ENCODE measurements at regions not wholly inside any gene's neighbourhood (a gene's known extent, or its start where the extent isn't known, plus 50 kb on each side); places are given as distances from the start of the nearest gene placed in this dataset.

GRCh38 chr3:86801066-86801465 lies 189.9 kb downstream of the VGLL3 start:
- H3K4me1 ChIP-seq (ENCODE audit: control insufficient read depth, insufficient read depth, low read length), result no peaks in the 10 kb centered on the region
- DNase-seq (ENCODE audit: low read depth in 4 of 6, low spot score in 6 of 6), result no peak
- no peak overlapping the region for H3K27ac ChIP-seq (ENCODE audit: low read depth, low read length)
- no peaks in the 10 kb centered on the region for H3K27me3 ChIP-seq (ENCODE audit: control insufficient read depth, insufficient read depth, low read length)
- no peak overlapping the region for H3K4me3 ChIP-seq (ENCODE audit: low read depth, low read length)
- H3K9me3 ChIP-seq (ENCODE audit: control insufficient read depth, insufficient read depth, low read length), result no peaks in the 10 kb centered on the region
- no peaks in the 10 kb centered on the region for H3K36me3 ChIP-seq (ENCODE audit: control insufficient read depth, insufficient read depth, low read length)
- WGBS (ENCODE audit: insufficient coverage), result no CpG with 5 or more reads among the region's 1 CpG

GRCh38 chr3:86800116-86800515 lies 190.8 kb downstream of the VGLL3 start:
- Histone ChIP-seq H3K4me3 (ENCODE audit: low read depth, low read length) (no peak overlapping the region), H3K27me3 (ENCODE audit: control insufficient read depth, insufficient read depth, low read length) (no peaks in the 10 kb centered on the region), H3K4me1 (ENCODE audit: control insufficient read depth, insufficient read depth, low read length) (no peaks in the 10 kb centered on the region), H3K9me3 (ENCODE audit: control insufficient read depth, insufficient read depth, low read length) (no peaks in the 10 kb centered on the region), H3K36me3 (ENCODE audit: control insufficient read depth, insufficient read depth, low read length) (no peaks in the 10 kb centered on the region), H3K27ac (ENCODE audit: low read depth, low read length) (no peak overlapping the region)
- 59% methylated on average over 3 of the region's 3 CpGs for WGBS (ENCODE audit: insufficient coverage)
- DNase-seq (ENCODE audit: low read depth in 4 of 6, low spot score in 6 of 6), result no peak

- Histone ChIP-seq H3K4me3 (ENCODE audit: low read depth, low read length) (no peak overlapping the region), H3K27ac (ENCODE audit: low read depth, low read length) (no peak overlapping the region)
- no CpG with 5 or more reads among the region's 1 CpG for WGBS (ENCODE audit: insufficient coverage)
Observed at GRCh38 chr3:86797946-86798345, 193.0 kb downstream of the VGLL3 start.

GRCh38 chr3:86794361-86795065 lies 196.4 kb downstream of the VGLL3 start:
- H3K27ac ChIP-seq (ENCODE audit: low read depth, low read length), result peak overlapping the region; percentile 55
- H3K36me3 ChIP-seq (ENCODE audit: control insufficient read depth, insufficient read depth, low read length), result no peaks in the 10 kb centered on the region
- DNase-seq (ENCODE audit: low read depth in 4 of 6, low spot score in 6 of 6), result no peak
- H3K9me3 ChIP-seq (ENCODE audit: control insufficient read depth, insufficient read depth, low read length), result no peaks in the 10 kb centered on the region
- H3K4me3 ChIP-seq (ENCODE audit: low read depth, low read length), result no peak overlapping the region
- H3K27me3 ChIP-seq (ENCODE audit: control insufficient read depth, insufficient read depth, low read length), result no peaks in the 10 kb centered on the region
- no peaks in the 10 kb centered on the region for H3K4me1 ChIP-seq (ENCODE audit: control insufficient read depth, insufficient read depth, low read length)
- no CpG with 5 or more reads among the region's 3 CpGs for WGBS (ENCODE audit: insufficient coverage)

More at GRCh38 chr3:86797946-86798345, 193.0 kb downstream of the VGLL3 start:
- Histone ChIP-seq H3K9me3 (ENCODE audit: control insufficient read depth, insufficient read depth, low read length) (no peaks in the 10 kb centered on the region), H3K4me1 (ENCODE audit: control insufficient read depth, insufficient read depth, low read length) (no peaks in the 10 kb centered on the region), H3K36me3 (ENCODE audit: control insufficient read depth, insufficient read depth, low read length) (no peaks in the 10 kb centered on the region), H3K27me3 (ENCODE audit: control insufficient read depth, insufficient read depth, low read length) (no peaks in the 10 kb centered on the region)
- DNase-seq (ENCODE audit: low read depth in 4 of 6, low spot score in 6 of 6), result no peak

GRCh38 chr3:86793786-86794185 lies 197.2 kb downstream of the VGLL3 start:
- no peaks in the 10 kb centered on the region for H3K36me3 ChIP-seq (ENCODE audit: control insufficient read depth, insufficient read depth, low read length)
- no peaks in the 10 kb centered on the region for H3K4me1 ChIP-seq (ENCODE audit: control insufficient read depth, insufficient read depth, low read length)
- H3K9me3 ChIP-seq (ENCODE audit: control insufficient read depth, insufficient read depth, low read length), result no peaks in the 10 kb centered on the region
- H3K27me3 ChIP-seq (ENCODE audit: control insufficient read depth, insufficient read depth, low read length), result no peaks in the 10 kb centered on the region
- DNase-seq (ENCODE audit: low read depth in 4 of 6, low spot score in 6 of 6), result peak in 2 of 6 donors; percentile 24 to 27
- peak overlapping the region; percentile 55 for H3K27ac ChIP-seq (ENCODE audit: low read depth, low read length)
- H3K4me3 ChIP-seq (ENCODE audit: low read depth, low read length), result no peak overlapping the region
- WGBS (ENCODE audit: insufficient coverage), result no CpG with 5 or more reads among the region's 1 CpG

GRCh38 chr3:86792316-86792715 lies 198.6 kb downstream of the VGLL3 start:
- H3K4me3 ChIP-seq (ENCODE audit: low read depth, low read length), result no peak overlapping the region
- H3K27me3 ChIP-seq (ENCODE audit: control insufficient read depth, insufficient read depth, low read length), result no peaks in the 10 kb centered on the region
- no peak for DNase-seq (ENCODE audit: low read depth in 4 of 6, low spot score in 6 of 6)
- peak overlapping the region; percentile 55 for H3K27ac ChIP-seq (ENCODE audit: low read depth, low read length)
- H3K36me3 ChIP-seq (ENCODE audit: control insufficient read depth, insufficient read depth, low read length), result no peaks in the 10 kb centered on the region
- H3K4me1 ChIP-seq (ENCODE audit: control insufficient read depth, insufficient read depth, low read length), result no peaks in the 10 kb centered on the region
- H3K9me3 ChIP-seq (ENCODE audit: control insufficient read depth, insufficient read depth, low read length), result no peaks in the 10 kb centered on the region

GRCh38 chr3:86790884-86791549 lies 199.9 kb downstream of the VGLL3 start:
- Histone ChIP-seq H3K27ac (ENCODE audit: low read depth, low read length) (no peak overlapping the region), H3K9me3 (ENCODE audit: control insufficient read depth, insufficient read depth, low read length) (no peaks in the 10 kb centered on the region), H3K36me3 (ENCODE audit: control insufficient read depth, insufficient read depth, low read length) (no peaks in the 10 kb centered on the region), H3K4me3 (ENCODE audit: low read depth, low read length) (no peak overlapping the region), H3K27me3 (ENCODE audit: control insufficient read depth, insufficient read depth, low read length) (no peaks in the 10 kb centered on the region), H3K4me1 (ENCODE audit: control insufficient read depth, insufficient read depth, low read length) (no peaks in the 10 kb centered on the region)
- peak in 1 of 6 donors; percentile 60 for DNase-seq (ENCODE audit: low read depth in 4 of 6, low spot score in 6 of 6)
- WGBS (ENCODE audit: insufficient coverage), result 70% methylated on average over 2 of the region's 4 CpGs

GRCh38 chr3:86788371-86788770 lies 202.6 kb downstream of the VGLL3 start:
- DNase-seq (ENCODE audit: low read depth in 4 of 6, low spot score in 6 of 6), result no peak

GRCh38 chr3:86787091-86787490 lies 203.9 kb downstream of the VGLL3 start:
- Histone ChIP-seq H3K27me3 (ENCODE audit: control insufficient read depth, insufficient read depth, low read length) (no peaks in the 10 kb centered on the region), H3K4me1 (ENCODE audit: control insufficient read depth, insufficient read depth, low read length) (no peaks in the 10 kb centered on the region), H3K36me3 (ENCODE audit: control insufficient read depth, insufficient read depth, low read length) (no peaks in the 10 kb centered on the region), H3K9me3 (ENCODE audit: control insufficient read depth, insufficient read depth, low read length) (no peaks in the 10 kb centered on the region), H3K4me3 (ENCODE audit: low read depth, low read length) (no peak overlapping the region), H3K27ac (ENCODE audit: low read depth, low read length) (peak overlapping the region; percentile 50)
- DNase-seq (ENCODE audit: low read depth in 4 of 6, low spot score in 6 of 6), result no peak
- 100% methylated on average over 1 of the region's 2 CpGs for WGBS (ENCODE audit: insufficient coverage)

More at GRCh38 chr3:86788371-86788770, 202.6 kb downstream of the VGLL3 start:
- Histone ChIP-seq H3K36me3 (ENCODE audit: control insufficient read depth, insufficient read depth, low read length) (no peaks in the 10 kb centered on the region), H3K4me1 (ENCODE audit: control insufficient read depth, insufficient read depth, low read length) (no peaks in the 10 kb centered on the region), H3K27ac (ENCODE audit: low read depth, low read length) (no peak overlapping the region), H3K9me3 (ENCODE audit: control insufficient read depth, insufficient read depth, low read length) (no peaks in the 10 kb centered on the region), H3K4me3 (ENCODE audit: low read depth, low read length) (no peak overlapping the region), H3K27me3 (ENCODE audit: control insufficient read depth, insufficient read depth, low read length) (no peaks in the 10 kb centered on the region)
- 75% methylated on average over 2 of the region's 2 CpGs for WGBS (ENCODE audit: insufficient coverage)

- DNase-seq (ENCODE audit: low read depth in 4 of 6, low spot score in 6 of 6), result peak in 2 of 6 donors; percentile 35 to 73
- no CpG with 5 or more reads among the region's 1 CpG for WGBS (ENCODE audit: insufficient coverage)
- Histone ChIP-seq H3K9me3 (ENCODE audit: control insufficient read depth, insufficient read depth, low read length) (no peaks in the 10 kb centered on the region), H3K4me1 (ENCODE audit: control insufficient read depth, insufficient read depth, low read length) (no peaks in the 10 kb centered on the region), H3K4me3 (ENCODE audit: low read depth, low read length) (no peak overlapping the region), H3K36me3 (ENCODE audit: control insufficient read depth, insufficient read depth, low read length) (no peaks in the 10 kb centered on the region), H3K27ac (ENCODE audit: low read depth, low read length) (no peak overlapping the region), H3K27me3 (ENCODE audit: control insufficient read depth, insufficient read depth, low read length) (no peaks in the 10 kb centered on the region)
Observed at GRCh38 chr3:86785386-86785785, 205.6 kb downstream of the VGLL3 start.
